Islet precursor cell (in vitro differentiated cells): ENCODE measurements at regions not wholly inside any gene's neighbourhood (a gene's known extent, or its start where the extent isn't known, plus 50 kb on each side); places are given as distances from the start of the nearest gene placed in this dataset.
A peak's percentile ranks its signal among the peaks of the same experiment; 100 is the strongest.

ENCODE experiments used
- DNase-seq: peaks from one replicate; pipeline ENCODE4 v3.0.0-alpha.2; 2018

GRCh38 chr2:160973991-160974390, 186.2 kb upstream of the TANK start:
- no peak for DNase-seq

- no peak for DNase-seq
Measured at GRCh38 chr2:160974803-160975202, 185.4 kb upstream of the TANK start.

- no peak for DNase-seq
Measured at GRCh38 chr2:160976797-160977196, 183.4 kb upstream of the TANK start.

GRCh38 chr2:160977376-160977775, 182.9 kb upstream of the TANK start:
- no peak for DNase-seq

- DNase-seq: no peak
Measured at GRCh38 chr2:160977854-160978253, 182.4 kb upstream of the TANK start.

- DNase-seq: no peak
Measured at GRCh38 chr2:160984426-160985077, 175.7 kb upstream of the TANK start.

- DNase-seq: no peak
Measured at GRCh38 chr2:160989778-160990177, 170.4 kb upstream of the TANK start.

- DNase-seq: no peak
Measured at GRCh38 chr2:160993654-160994061, 166.6 kb upstream of the TANK start.

- DNase-seq: peak; percentile 82
Measured at GRCh38 chr2:160994141-160995002, 165.9 kb upstream of the TANK start.

- DNase-seq: no peak
Measured at GRCh38 chr2:160996584-160996983, 163.6 kb upstream of the TANK start.

- no peak for DNase-seq
Measured at GRCh38 chr2:161004379-161004778, 155.8 kb upstream of the TANK start.

- DNase-seq: no peak
Measured at GRCh38 chr2:161005170-161005569, 155.1 kb upstream of the TANK start.

GRCh38 chr2:161008311-161008710, 151.9 kb upstream of the TANK start:
- DNase-seq: no peak

- no peak for DNase-seq
Measured at GRCh38 chr2:161010503-161011015, 149.7 kb upstream of the TANK start.

GRCh38 chr2:161017780-161018470, 142.3 kb upstream of the TANK start:
- no peak for DNase-seq

GRCh38 chr2:161019311-161019710, 140.9 kb upstream of the TANK start:
- DNase-seq: no peak

GRCh38 chr2:161020437-161020836, 139.8 kb upstream of the TANK start:
- DNase-seq: no peak

GRCh38 chr2:161028581-161028980, 131.6 kb upstream of the TANK start:
- DNase-seq: no peak

- no peak for DNase-seq
Measured at GRCh38 chr2:161029321-161029720, 130.9 kb upstream of the TANK start.

GRCh38 chr2:161030260-161031063, 129.8 kb upstream of the TANK start:
- no peak for DNase-seq

GRCh38 chr2:161031511-161031910, 128.7 kb upstream of the TANK start:
- DNase-seq: no peak

- no peak for DNase-seq
Measured at GRCh38 chr2:161032635-161033034, 127.6 kb upstream of the TANK start.
